T-helper 1 cell treated with Interleukin-12 subunit alpha and Interleukin-12 subunit beta and Interleukin-4 antibody, amounts not matched to agents 30 ng/mL and 1 ng/mL, for 36 hours (primary cell): ENCODE measurements at regions not wholly inside any gene's neighbourhood (a gene's known extent, or its start where the extent isn't known, plus 50 kb on each side); places are given as distances from the start of the nearest gene placed in this dataset.

ENCODE experiments used
- intact Hi-C: fragments of 100-400 bp; cut with micrococcal nuclease; formaldehyde crosslinking; loops from one replicate; pipeline ENCODE4 v1.15.1; 2024

GRCh38 chr9:80387828-80388227, 816.1 kb downstream of the TLE4 start:
- intact Hi-C loops, result no loop called here

- intact Hi-C loops, result no loop called here
These were observed 813.5 kb downstream of the TLE4 start for GRCh38 chr9:80385246-80385645.

GRCh38 chr9:80383331-80383730, 811.6 kb downstream of the TLE4 start:
- intact Hi-C loops, result no loop called here

GRCh38 chr9:80382211-80382891, 810.6 kb downstream of the TLE4 start:
- intact Hi-C loops, result no loop called here

- intact Hi-C loops, result no loop called here
These were observed 808.5 kb downstream of the TLE4 start for GRCh38 chr9:80380301-80380700.

GRCh38 chr9:80378669-80379293, 807.0 kb downstream of the TLE4 start:
- intact Hi-C loops, result no loop called here

GRCh38 chr9:80376180-80376579, 804.4 kb downstream of the TLE4 start:
- intact Hi-C loops, result no loop called here

- intact Hi-C loops, result no loop called here
These were observed 803.7 kb downstream of the TLE4 start for GRCh38 chr9:80375477-80375876.

GRCh38 chr9:80369641-80370040, 797.9 kb downstream of the TLE4 start:
- intact Hi-C loops, result no loop called here

GRCh38 chr9:80366626-80367025, 794.9 kb downstream of the TLE4 start:
- intact Hi-C loops, result no loop called here

- intact Hi-C loops, result no loop called here
These were observed 788.4 kb downstream of the TLE4 start for GRCh38 chr9:80359941-80360881.

- intact Hi-C loops, result no loop called here
These were observed 787.5 kb downstream of the TLE4 start for GRCh38 chr9:80359291-80359690.

GRCh38 chr9:80352967-80353366, 781.2 kb downstream of the TLE4 start:
- intact Hi-C loops, result no loop called here

- intact Hi-C loops, result no loop called here
These were observed 779.8 kb downstream of the TLE4 start for GRCh38 chr9:80351612-80352011.

- intact Hi-C loops, result no loop called here
These were observed 754.3 kb downstream of the TLE4 start for GRCh38 chr9:80326105-80326504.

GRCh38 chr9:80320916-80321315, 749.2 kb downstream of the TLE4 start:
- intact Hi-C loops, result no loop called here

- intact Hi-C loops, result no loop called here
These were observed 748.7 kb downstream of the TLE4 start for GRCh38 chr9:80320480-80320879.

GRCh38 chr9:80305136-80305535, 733.4 kb downstream of the TLE4 start:
- intact Hi-C loops, result no loop called here

GRCh38 chr9:80294955-80295354, 723.2 kb downstream of the TLE4 start:
- intact Hi-C loops, result no loop called here

- intact Hi-C loops, result no loop called here
These were observed 722.6 kb downstream of the TLE4 start for GRCh38 chr9:80294318-80294717.

- intact Hi-C loops, result no loop called here
These were observed 720.5 kb downstream of the TLE4 start for GRCh38 chr9:80292231-80292630.

GRCh38 chr9:80285326-80285725, 713.6 kb downstream of the TLE4 start:
- intact Hi-C loops, result no loop called here
